HepG2 (cell line): ENCODE measurements at regions not wholly inside any gene's neighbourhood (a gene's known extent, or its start where the extent isn't known, plus 50 kb on each side); places are given as distances from the start of the nearest gene placed in this dataset.

ENCODE experiments used
- ARID5B ChIP-seq: IDR thresholded peaks from 2 replicates; pipeline ENCODE4 v1.4.0; 2020; ENCODE audit warnings: mild to moderate bottlenecking, missing genetic modification reagents
- FOSL2 ChIP-seq: sonication (generic); formaldehyde crosslinking; IDR thresholded peaks from 2 replicates; pipeline ENCODE4 v1.4.0; 2020; ENCODE audit warnings: missing genetic modification reagents
- HNRNPH1 ChIP-seq: fragments of 200-400 bp; formaldehyde crosslinking; optimal IDR thresholded peaks from 2 replicates; pipeline ENCODE3; 2017; ENCODE audit warnings: mild to moderate bottlenecking, low read depth, low read length
- HNRNPLL ChIP-seq: fragments of 200-400 bp; formaldehyde crosslinking; IDR thresholded peaks from 2 replicates; pipeline ENCODE4 v1.6.1; 2017; ENCODE audit warnings: mild to moderate bottlenecking, low read depth, low read length; ENCODE audit not compliant: poor library complexity, severe bottlenecking
- IRX3 ChIP-seq: sonication (generic); formaldehyde crosslinking; IDR thresholded peaks from 2 replicates; pipeline ENCODE4 v1.8.1; 2023; ENCODE audit warnings: mild to moderate bottlenecking, low read depth, missing genetic modification reagents, borderline replicate concordance
- KMT2B ChIP-seq: IDR thresholded peaks from 2 replicates; pipeline ENCODE4 v1.6.1; 2016; ENCODE audit warnings: missing genetic modification reagents, missing compliant biosample characterization
- MED13 ChIP-seq: sonication (generic); formaldehyde crosslinking; IDR thresholded peaks from 2 replicates; pipeline ENCODE4 v1.5.0; 2020; ENCODE audit warnings: missing genetic modification reagents
- MEIS2 ChIP-seq: sonication (generic); formaldehyde crosslinking; IDR thresholded peaks from 2 replicates; pipeline ENCODE4 v1.9.0; 2021; ENCODE audit warnings: mild to moderate bottlenecking, missing genetic modification reagents
- MIER3 ChIP-seq: IDR thresholded peaks from 2 replicates; pipeline ENCODE4 v1.6.1; 2016; ENCODE audit warnings: missing compliant biosample characterization, borderline replicate concordance
- MYC ChIP-seq: sonication (generic); formaldehyde crosslinking; IDR thresholded peaks from 2 replicates; pipeline ENCODE4 v1.9.0; 2021; ENCODE audit warnings: missing genetic modification reagents, borderline replicate concordance
- MZF1 ChIP-seq: sonication (generic); formaldehyde crosslinking; IDR thresholded peaks from 2 replicates; pipeline ENCODE4 v1.8.1; 2023; ENCODE audit warnings: mild to moderate bottlenecking, missing genetic modification reagents, borderline replicate concordance
- NCOA2 ChIP-seq: sonication (generic); formaldehyde crosslinking; IDR thresholded peaks from 2 replicates; pipeline ENCODE4 v1.8.0; 2022; ENCODE audit warnings: inconsistent platforms
- RAD21 ChIP-seq: fragments of 450-650 bp; formaldehyde crosslinking; IDR thresholded peaks from 2 replicates; pipeline ENCODE4 v1.5.0; 2020; ENCODE audit warnings: mild to moderate bottlenecking
- SAP130 ChIP-seq: IDR thresholded peaks from 2 replicates; pipeline ENCODE4 v1.6.1; 2016; ENCODE audit warnings: low read depth
- SMAD3 ChIP-seq: sonication (generic); formaldehyde crosslinking; IDR thresholded peaks from 2 replicates; pipeline ENCODE4 v1.4.0; 2020; ENCODE audit warnings: missing genetic modification reagents
- SMAD9 ChIP-seq: sonication (generic); formaldehyde crosslinking; IDR thresholded peaks from 2 replicates; pipeline ENCODE4 v1.5.1; 2020; ENCODE audit warnings: mild to moderate bottlenecking, missing genetic modification reagents
- SOX13 ChIP-seq, 3 experiments: fragments of 450-650 bp in 1 of 3; sonication (generic) in 1 of 3; formaldehyde crosslinking in 1 of 3; IDR thresholded peaks in 2 of 3; conservative IDR thresholded peaks in 1 of 3; 2 replicates each; pipeline versions ENCODE4 v1.5.0 to v1.6.1; 2016 to 2020; ENCODE audit warnings: antibody characterized with exemption in 1 of 3, mild to moderate bottlenecking in 1 of 3, missing compliant biosample characterization in 1 of 3, missing genetic modification reagents in 1 of 3, moderate library complexity in 1 of 3
- SRSF1 ChIP-seq: fragments of 200-400 bp; formaldehyde crosslinking; optimal IDR thresholded peaks from 2 replicates; pipeline ENCODE3; 2017; ENCODE audit warnings: mild to moderate bottlenecking, low read depth, low read length, moderate library complexity
- ZNF263 ChIP-seq: sonication (generic); formaldehyde crosslinking; IDR thresholded peaks from 2 replicates; pipeline ENCODE4 v1.4.0; 2020; ENCODE audit warnings: missing genetic modification reagents
- ZNF326 ChIP-seq: sonication (generic); formaldehyde crosslinking; IDR thresholded peaks from 2 replicates; pipeline ENCODE4 v1.4.0; 2020; ENCODE audit warnings: missing genetic modification reagents, borderline replicate concordance
- ZNF333 ChIP-seq: sonication (generic); formaldehyde crosslinking; IDR thresholded peaks from 2 replicates; pipeline ENCODE4 v1.4.0; 2020; ENCODE audit warnings: mild to moderate bottlenecking, missing genetic modification reagents, borderline replicate concordance
- ZNF503 ChIP-seq: sonication (generic); formaldehyde crosslinking; IDR thresholded peaks from 2 replicates; pipeline ENCODE4 v1.4.0; 2020; ENCODE audit warnings: missing genetic modification reagents
- ZNF552 ChIP-seq: sonication (generic); formaldehyde crosslinking; IDR thresholded peaks from 2 replicates; pipeline ENCODE4 v1.9.0; 2022; ENCODE audit warnings: missing genetic modification reagents, mild to moderate bottlenecking, borderline replicate concordance
- ZSCAN12 ChIP-seq: sonication (generic); formaldehyde crosslinking; IDR thresholded peaks from 2 replicates; pipeline ENCODE4 v1.9.0; 2021; ENCODE audit warnings: mild to moderate bottlenecking, missing genetic modification reagents
- ZSCAN20 ChIP-seq: sonication (generic); formaldehyde crosslinking; IDR thresholded peaks from 2 replicates; pipeline ENCODE4 v1.4.0; 2020; ENCODE audit warnings: missing genetic modification reagents, mild to moderate bottlenecking, borderline replicate concordance
- ZZZ3 ChIP-seq: sonication (generic); formaldehyde crosslinking; IDR thresholded peaks from 2 replicates; pipeline ENCODE4 v1.4.0; 2020; ENCODE audit warnings: missing genetic modification reagents, mild to moderate bottlenecking, borderline replicate concordance

GRCh38 chr14:100673085-100673806, 53.4 kb upstream of the DLK1 start (continued):
- TF ChIP-seq SRSF1 (no peak), MYC (peak; percentile 84), ZNF503 (CRISPR knock-in tag) (0 out of 2 replicates have a peak, but pooled peaks have one; percentile 42), ZNF326 (CRISPR knock-in tag) (no peak), MZF1 (CRISPR knock-in tag) (no peak), SAP130 (peak; percentile 54; the same call in 1 of the 2 replicates), SOX13 (IDR thresholded peaks at IDR 0.05) (peak; percentile 71), SOX13 (CRISPR knock-in tag; conservative IDR thresholded peaks at IDR 0.05 in 1 of 2, IDR thresholded peaks at IDR 0.05 in 1 of 2) (peak in 1 of 2 experiments; percentile 86; a peak in 2 of 4 replicates), NCOA2 (CRISPR knock-in tag) (no peak), HNRNPLL (peak; percentile 52), MEIS2 (peak; percentile 65; the same call in 1 of the 2 replicates), RAD21 (no peak), ZSCAN12 (CRISPR knock-in tag) (no peak), ZNF552 (CRISPR knock-in tag) (no peak), ZSCAN20 (CRISPR knock-in tag) (no peak), ZZZ3 (no peak), ARID5B (CRISPR knock-in tag) (peak; percentile 58; the same call in 1 of the 2 replicates), FOSL2 (CRISPR knock-in tag) (peak; percentile 39; the same call in 1 of the 2 replicates), ZNF263 (CRISPR knock-in tag) (peak; percentile 60), ZNF333 (CRISPR knock-in tag) (no peak), MIER3 (CRISPR knock-in tag) (peak; percentile 57; the same call in 1 of the 2 replicates), MED13 (CRISPR knock-in tag) (no peak), SMAD9 (CRISPR knock-in tag) (0 out of 2 replicates have a peak, but pooled peaks have one; percentile 49), HNRNPH1 (no peak), KMT2B (CRISPR knock-in tag) (no peak), IRX3 (CRISPR knock-in tag) (no peak), SMAD3 (CRISPR knock-in tag) (no peak)
